CD4-positive, alpha-beta T cell (primary cell): ENCODE measurements at regions not wholly inside any gene's neighbourhood (a gene's known extent, or its start where the extent isn't known, plus 50 kb on each side); places are given as distances from the start of the nearest gene placed in this dataset.

Experiments
- ATAC-seq: fragments of 200-7000 bp; cut with Tn5 transposase; one replicate; pipeline ENCODE4 v1.10.0; 2022; ENCODE audit warnings: mild to moderate bottlenecking; ENCODE audit not compliant: poor library complexity
- CTCF ChIA-PET: fragments of 350-600 bp; sonication (Branson Sonifier 250); formaldehyde crosslinking; loops from one replicate; lab custom pipeline; 2021; ENCODE audit warnings: antibody characterized with exemption, inconsistent platforms; lab: Charles Lee
- POLR2A ChIA-PET: fragments of 350-600 bp; sonication (Branson Sonifier 250); formaldehyde crosslinking; loops from one replicate; lab custom pipeline; 2021; ENCODE audit warnings: antibody characterized with exemption, inconsistent platforms; lab: Charles Lee
- DNase-seq, 14 experiments: peaks; one replicate each; pipeline ENCODE4 v3.0.0-alpha.2; 2013 to 2020; ENCODE audit warnings: mixed read lengths in 2 of 14
- H3K27ac ChIP-seq, 2 donors: one replicate each; pipeline versions ENCODE4 v1.5.1 to v1.7.0; 2013; ENCODE audit warnings: low read length in 2 of 2, low read depth in 1 of 2, mild to moderate bottlenecking in 1 of 2
- H3K27me3 ChIP-seq, 2 experiments: 1 replicate in 1 of 2; 2 replicates in 1 of 2; pipeline versions ENCODE4 v1.6.1 to v1.7.0; 2013; ENCODE audit warnings: low read length in 2 of 2, control low read depth in 1 of 2, mild to moderate bottlenecking in 1 of 2, moderate library complexity in 1 of 2; ENCODE audit not compliant: insufficient read depth in 2 of 2, control insufficient read depth in 1 of 2
- H3K36me3 ChIP-seq: one replicate; pipeline ENCODE4 v1.6.1; 2013; ENCODE audit warnings: low read length, control low read depth; ENCODE audit not compliant: insufficient read depth
- H3K4me1 ChIP-seq: one replicate; pipeline ENCODE4 v1.6.1; 2013; ENCODE audit warnings: low read length, control low read depth; ENCODE audit not compliant: insufficient read depth
- H3K4me3 ChIP-seq: one replicate; pipeline ENCODE4 v1.5.1; 2013; ENCODE audit warnings: mild to moderate bottlenecking, low read length, moderate library complexity
- H3K9me3 ChIP-seq, 2 experiments: 1 replicate in 1 of 2; 2 replicates in 1 of 2; pipeline versions ENCODE4 v1.6.1 to v1.7.0; 2013; ENCODE audit warnings: low read length in 2 of 2, mild to moderate bottlenecking in 2 of 2, control low read depth in 1 of 2, moderate library complexity in 1 of 2; ENCODE audit not compliant: control insufficient read depth in 1 of 2, insufficient read depth in 1 of 2
- H3K27ac Mint-ChIP-seq: one replicate; pipeline ENCODE4 v1.8.0; 2020; ENCODE audit warnings: mixed read lengths
- H3K27me3 Mint-ChIP-seq: one replicate; pipeline ENCODE4 v1.8.0; 2021; ENCODE audit warnings: mixed read lengths
- H3K36me3 Mint-ChIP-seq: one replicate; pipeline ENCODE4 v1.8.0; 2021; ENCODE audit warnings: low read depth, mixed read lengths
- H3K4me1 Mint-ChIP-seq: one replicate; pipeline ENCODE4 v1.8.0; 2021; ENCODE audit warnings: low read depth, mixed read lengths
- H3K4me3 Mint-ChIP-seq: one replicate; pipeline ENCODE4 v1.8.0; 2020; ENCODE audit warnings: mild to moderate bottlenecking, mixed read lengths
- H3K9me3 Mint-ChIP-seq: one replicate; pipeline ENCODE4 v1.8.0; 2020; ENCODE audit warnings: mixed read lengths
- intact Hi-C, 2 experiments: fragments of 100-400 bp; cut with DNase I in 1 of 2; cut with micrococcal nuclease in 1 of 2; formaldehyde crosslinking; loops; one replicate each; pipeline versions ENCODE4 v1.15.1 to v1.9.0; 2023 to 2025; cut with DNase I, micrococcal nuclease
- TF ChIP-seq, protein P1 (sequence below): fragments of 200-600 bp; IDR thresholded peaks from one replicate; pipeline ENCODE4 v1.8.0; 2022; ENCODE audit warnings: antibody characterized with exemption, mild to moderate bottlenecking

DNA sequence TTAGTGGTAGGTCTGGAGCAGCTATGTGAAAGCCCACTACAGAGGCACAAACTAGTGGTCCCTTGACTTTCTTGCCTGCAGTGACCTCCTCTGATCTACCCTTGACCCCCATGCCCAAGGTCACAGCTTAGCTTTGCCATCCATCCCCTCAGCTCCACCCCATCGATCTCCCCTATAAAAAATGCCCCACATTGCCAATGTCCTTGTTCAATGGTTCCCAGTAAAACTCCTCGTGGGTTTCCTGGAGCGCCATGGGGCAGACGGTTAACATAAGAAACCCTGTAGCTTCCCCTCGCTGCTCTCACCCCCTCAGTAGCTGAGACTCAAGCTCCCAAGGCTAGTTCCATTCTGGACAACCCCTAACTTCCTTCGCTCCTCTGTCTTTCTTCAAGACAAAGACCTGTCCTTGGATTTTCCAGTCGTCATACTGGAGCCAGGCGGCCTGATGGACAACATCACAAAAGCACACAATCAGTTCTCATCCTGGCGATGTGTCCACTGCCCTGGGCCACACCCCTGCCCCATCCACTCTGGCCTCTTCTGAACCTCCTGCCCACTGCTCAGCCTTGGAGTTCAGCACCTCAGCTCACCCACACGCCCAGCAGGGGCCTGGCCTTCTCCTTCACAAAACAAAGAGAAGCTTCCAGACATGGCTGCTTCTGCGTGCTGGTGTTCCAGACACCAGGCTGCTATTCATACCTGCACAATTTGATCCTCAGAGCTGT lies 1429.3 kb downstream of the BRD1 start:
- Histone ChIP-seq H3K27ac (no peak overlapping the region), H3K4me3 (no peak overlapping the region), H3K9me3 (peaks cover 0 to 6% of the 10 kb centered on the region in 2 experiments), H3K4me1 (no peaks in the 10 kb centered on the region), H3K36me3 (no peaks in the 10 kb centered on the region), H3K27me3 (no peaks in the 10 kb centered on the region)
- intact Hi-C loops = no loop called here
- H3K4me1 Mint-ChIP-seq = no peaks in the 10 kb centered on the region
- TF ChIP-seq, protein P1, sequence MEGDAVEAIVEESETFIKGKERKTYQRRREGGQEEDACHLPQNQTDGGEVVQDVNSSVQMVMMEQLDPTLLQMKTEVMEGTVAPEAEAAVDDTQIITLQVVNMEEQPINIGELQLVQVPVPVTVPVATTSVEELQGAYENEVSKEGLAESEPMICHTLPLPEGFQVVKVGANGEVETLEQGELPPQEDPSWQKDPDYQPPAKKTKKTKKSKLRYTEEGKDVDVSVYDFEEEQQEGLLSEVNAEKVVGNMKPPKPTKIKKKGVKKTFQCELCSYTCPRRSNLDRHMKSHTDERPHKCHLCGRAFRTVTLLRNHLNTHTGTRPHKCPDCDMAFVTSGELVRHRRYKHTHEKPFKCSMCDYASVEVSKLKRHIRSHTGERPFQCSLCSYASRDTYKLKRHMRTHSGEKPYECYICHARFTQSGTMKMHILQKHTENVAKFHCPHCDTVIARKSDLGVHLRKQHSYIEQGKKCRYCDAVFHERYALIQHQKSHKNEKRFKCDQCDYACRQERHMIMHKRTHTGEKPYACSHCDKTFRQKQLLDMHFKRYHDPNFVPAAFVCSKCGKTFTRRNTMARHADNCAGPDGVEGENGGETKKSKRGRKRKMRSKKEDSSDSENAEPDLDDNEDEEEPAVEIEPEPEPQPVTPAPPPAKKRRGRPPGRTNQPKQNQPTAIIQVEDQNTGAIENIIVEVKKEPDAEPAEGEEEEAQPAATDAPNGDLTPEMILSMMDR = no peak
- POLR2A ChIA-PET = no interaction called here
- CTCF ChIA-PET = no interaction called here
- H3K36me3 Mint-ChIP-seq = no peaks in the 10 kb centered on the region
- ATAC-seq = no peak
- H3K27me3 Mint-ChIP-seq = no peaks in the 10 kb centered on the region
- DNase-seq = no peak
- no peak overlapping the region for H3K27ac Mint-ChIP-seq
- H3K4me3 Mint-ChIP-seq = no peak overlapping the region
- no peaks in the 10 kb centered on the region for H3K9me3 Mint-ChIP-seq

DNA sequence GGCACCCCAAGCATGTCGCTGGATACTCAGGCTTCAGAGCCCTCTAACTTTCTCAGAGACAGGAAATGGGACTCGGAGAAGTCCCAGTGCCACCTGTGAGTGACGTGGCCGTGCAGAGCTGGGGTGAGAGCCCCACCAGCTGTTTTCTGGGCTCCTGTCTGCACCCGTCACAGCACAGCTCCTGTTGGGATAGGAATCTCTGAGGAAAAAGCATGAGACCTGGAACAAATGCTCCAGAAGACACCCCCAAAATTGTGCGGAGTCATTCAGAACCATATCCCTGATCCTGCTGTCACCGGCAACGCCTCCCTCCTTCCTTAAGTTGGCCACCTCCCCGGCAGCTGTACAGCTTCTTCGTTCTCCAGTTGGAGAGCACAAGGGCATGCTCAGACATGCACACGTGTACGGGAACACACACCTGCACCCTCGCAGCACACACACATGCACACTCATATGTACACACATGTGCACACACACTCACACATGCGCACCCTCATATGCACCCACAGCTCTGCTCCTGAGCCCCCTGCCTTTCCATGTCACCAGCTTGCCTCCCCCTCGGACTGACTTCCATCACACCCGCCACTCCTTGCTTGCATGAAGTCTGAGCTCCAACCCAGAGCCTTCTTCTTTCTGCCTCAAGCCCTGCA lies 1430.0 kb downstream of the BRD1 start:
- Histone ChIP-seq H3K27me3 (no peaks in the 10 kb centered on the region), H3K9me3 (peaks cover 0 to 11% of the 10 kb centered on the region in 2 experiments), H3K4me3 (no peak overlapping the region), H3K4me1 (no peaks in the 10 kb centered on the region), H3K27ac (no peak overlapping the region), H3K36me3 (no peaks in the 10 kb centered on the region)
- TF ChIP-seq, protein P1 = no peak
- no peaks in the 10 kb centered on the region for H3K36me3 Mint-ChIP-seq
- H3K4me3 Mint-ChIP-seq = no peak overlapping the region
- ChIA-PET CTCF (no interaction called here), POLR2A (no interaction called here)
- H3K9me3 Mint-ChIP-seq = no peaks in the 10 kb centered on the region
- H3K27ac Mint-ChIP-seq = no peak overlapping the region
- no peaks in the 10 kb centered on the region for H3K4me1 Mint-ChIP-seq
- intact Hi-C loops = no loop called here
- ATAC-seq (no peak), DNase-seq (no peak)
- H3K27me3 Mint-ChIP-seq = no peaks in the 10 kb centered on the region

DNA sequence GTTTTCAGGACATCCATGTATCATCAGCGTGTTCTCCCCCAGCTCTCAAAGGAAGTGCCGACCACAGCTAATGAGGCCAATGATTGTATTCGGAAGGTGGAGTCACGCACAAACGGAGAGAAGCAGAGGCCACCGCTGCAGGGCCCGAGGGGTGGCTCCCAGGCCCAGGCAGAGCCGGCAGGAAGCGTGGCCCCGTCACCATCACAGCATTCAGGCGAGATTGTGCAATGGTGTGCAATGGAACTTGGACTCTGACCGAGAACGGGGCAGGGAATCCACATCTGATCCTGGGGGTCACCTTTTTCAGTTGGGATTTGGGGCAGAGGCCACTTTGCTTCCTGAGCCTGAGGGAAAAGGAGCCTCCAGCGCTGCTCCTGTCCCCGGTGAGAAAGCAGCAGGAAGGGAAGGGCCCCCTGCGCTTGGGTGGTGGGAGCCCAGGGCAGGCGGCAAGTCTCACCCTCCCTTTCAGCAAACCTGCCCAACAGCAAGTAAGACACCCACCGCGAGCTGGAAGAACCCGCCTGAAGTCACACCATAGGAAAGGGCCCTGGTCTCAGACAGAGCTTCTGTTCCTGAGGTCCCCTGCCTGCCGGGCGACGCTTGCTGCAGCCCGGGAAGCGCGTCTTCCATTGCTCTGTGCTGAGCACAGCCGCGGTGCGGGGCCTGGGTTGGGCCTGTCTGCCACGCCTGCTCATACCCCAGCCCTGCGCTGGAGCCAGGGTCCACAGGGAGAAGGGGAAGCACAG lies 1430.7 kb downstream of the BRD1 start:
- Histone ChIP-seq H3K4me1 (no peaks in the 10 kb centered on the region), H3K27ac (no peak overlapping the region), H3K4me3 (no peak overlapping the region), H3K36me3 (no peaks in the 10 kb centered on the region), H3K27me3 (no peaks in the 10 kb centered on the region), H3K9me3 (peaks cover 0 to 12% of the 10 kb centered on the region in 2 experiments)
- no peaks in the 10 kb centered on the region for H3K9me3 Mint-ChIP-seq
- intact Hi-C loops = no loop called here
- ATAC-seq = no peak
- TF ChIP-seq, protein P1 = no peak
- no peak for DNase-seq
- CTCF ChIA-PET = no interaction called here
- no peaks in the 10 kb centered on the region for H3K36me3 Mint-ChIP-seq
- POLR2A ChIA-PET = no interaction called here
- H3K4me1 Mint-ChIP-seq = no peaks in the 10 kb centered on the region
- no peak overlapping the region for H3K4me3 Mint-ChIP-seq
- no peaks in the 10 kb centered on the region for H3K27me3 Mint-ChIP-seq
- no peak overlapping the region for H3K27ac Mint-ChIP-seq
